ENCODE measurements at regions not wholly inside any gene's neighbourhood (a gene's known extent, or its start where the extent isn't known, plus 50 kb on each side); places are given as distances from the start of the nearest gene placed in this dataset.
"Not testable (repeated sequence)": the region's sequence is repeated elsewhere in the genome, so short reads cannot be mapped to it uniquely, and the experiment has no call there.

- no peak for DNase-seq (ENCODE audit: low spot score)
Observed at GRCh38 chr7:16266877-16267276, 154.5 kb downstream of the CRPPA start.

GRCh38 chr7:16266470-16266869, 154.9 kb downstream of the CRPPA start:
- DNase-seq (ENCODE audit: low spot score) = not testable (repeated sequence)

GRCh38 chr7:16265863-16266458, 155.4 kb downstream of the CRPPA start:
- DNase-seq (ENCODE audit: low spot score) = no peak

- no peak for DNase-seq (ENCODE audit: low spot score)
Observed at GRCh38 chr7:16264823-16265804, 156.2 kb downstream of the CRPPA start.

GRCh38 chr7:16264036-16264819, 157.1 kb downstream of the CRPPA start:
- DNase-seq (ENCODE audit: low spot score) = no peak

GRCh38 chr7:16263377-16263776, 158.0 kb downstream of the CRPPA start:
- not testable (repeated sequence) for DNase-seq (ENCODE audit: low spot score)

- no peak for DNase-seq (ENCODE audit: low spot score)
Observed at GRCh38 chr7:16261654-16262053, 159.7 kb downstream of the CRPPA start.

GRCh38 chr7:16261100-16261499, 160.2 kb downstream of the CRPPA start:
- no peak for DNase-seq (ENCODE audit: low spot score)

- no peak for DNase-seq (ENCODE audit: low spot score)
Observed at GRCh38 chr7:16260236-16260728, 161.1 kb downstream of the CRPPA start.

- not testable (repeated sequence) for DNase-seq (ENCODE audit: low spot score)
Observed at GRCh38 chr7:16256419-16256818, 164.9 kb downstream of the CRPPA start.

GRCh38 chr7:16255952-16256351, 165.4 kb downstream of the CRPPA start:
- not testable (repeated sequence) for DNase-seq (ENCODE audit: low spot score)

- not testable (repeated sequence) for DNase-seq (ENCODE audit: low spot score)
Observed at GRCh38 chr7:16250655-16251054, 170.7 kb downstream of the CRPPA start.

- not testable (repeated sequence) for DNase-seq (ENCODE audit: low spot score)
Observed at GRCh38 chr7:16249204-16249603, 172.1 kb downstream of the CRPPA start.

GRCh38 chr7:16248556-16248955, 172.8 kb downstream of the CRPPA start:
- not testable (repeated sequence) for DNase-seq (ENCODE audit: low spot score)

GRCh38 chr7:16244469-16244868, 176.9 kb downstream of the CRPPA start:
- no peak for DNase-seq (ENCODE audit: low spot score)

- no peak for DNase-seq (ENCODE audit: low spot score)
Observed at GRCh38 chr7:16242920-16243319, 178.4 kb downstream of the CRPPA start.

GRCh38 chr7:16241017-16241416, 180.3 kb downstream of the CRPPA start:
- no peak for DNase-seq (ENCODE audit: low spot score)

- no peak for DNase-seq (ENCODE audit: low spot score)
Observed at GRCh38 chr7:16236381-16236780, 185.0 kb downstream of the CRPPA start.

GRCh38 chr7:16235147-16236114, 185.9 kb downstream of the CRPPA start:
- no peak for DNase-seq (ENCODE audit: low spot score)

GRCh38 chr7:16234493-16235146, 186.7 kb downstream of the CRPPA start:
- no peak for DNase-seq (ENCODE audit: low spot score)

All from left forelimb (tissue), 1 donor.